Epidermal melanocyte (primary cell): ENCODE measurements at regions not wholly inside any gene's neighbourhood (a gene's known extent, or its start where the extent isn't known, plus 50 kb on each side); places are given as distances from the start of the nearest gene placed in this dataset.

ENCODE experiments used
- DNase-seq: peaks from one replicate; pipeline ENCODE4 v3.0.0; 2011; ENCODE audit warnings: low spot score; ENCODE audit not compliant: insufficient read length

DNA sequence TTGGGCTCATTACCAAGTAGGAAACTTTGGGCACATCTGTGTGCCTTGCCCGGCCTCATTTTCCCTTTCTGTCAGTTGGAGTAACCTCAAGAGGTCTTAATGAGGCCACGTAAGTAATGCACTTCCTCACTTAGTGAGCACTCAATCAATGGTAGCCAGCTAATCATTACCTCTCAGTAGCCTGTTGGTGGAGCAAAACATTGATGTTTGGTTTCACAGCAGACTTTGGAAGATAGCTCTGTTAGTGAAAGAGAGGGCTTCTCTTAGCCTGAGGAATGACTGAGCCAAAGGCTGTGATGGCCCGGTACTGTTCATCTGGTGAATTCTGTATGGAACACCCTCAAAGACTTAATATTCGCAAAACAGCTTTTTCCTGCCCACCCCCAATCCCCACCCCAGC is 55.9 kb upstream of the ID4 start:
- no peak for DNase-seq

GRCh38 chr6:19782588-19782987 is 54.6 kb upstream of the ID4 start:
- no peak for DNase-seq
